HepG2 (cell line): ENCODE measurements at regions not wholly inside any gene's neighbourhood (a gene's known extent, or its start where the extent isn't known, plus 50 kb on each side); places are given as distances from the start of the nearest gene placed in this dataset.

Experiments
- ATAC-seq: fragments of 200-7000 bp; cut with Tn5 transposase; 3 replicates; pipeline ENCODE4 v1.9.1; 2020; ENCODE audit warnings: mild to moderate bottlenecking, moderate library complexity
- BruUV-seq: library from RNA; stranded (reverse); fragments of 400-500 nt; replicated peaks from 2 replicates; lab custom pipeline; 2021; lab: Mats Ljungman, UMichigan
- CTCF ChIA-PET: fragments of 300-600 bp; formaldehyde crosslinking; extraction: SDS; loops from one replicate; lab custom pipeline; 2021; ENCODE audit warnings: low total read pairs, inconsistent platforms, low intra/inter-chr PET ratio; lab: Yijun Ruan, JAX
- POLR2A ChIA-PET: fragments of 350-600 bp; sonication (Branson Sonifier 250); formaldehyde crosslinking; loops from one replicate; lab custom pipeline; 2020; ENCODE audit warnings: antibody characterized with exemption, inconsistent platforms; lab: Yijun Ruan, JAX
- DNase-seq: peaks from one replicate; pipeline ENCODE4 v3.0.0-alpha.2; 2015; ENCODE audit warnings: low spot score
- FAIRE-seq: peaks from 3 replicates; lab custom pipeline; 2011; peaks lifted over from hg19 to GRCh38; lab: Jason Lieb, UNC
- H2AFZ ChIP-seq: one replicate; pipeline ENCODE4 v1.6.1; 2011; ENCODE audit warnings: low read length, inconsistent platforms
- H3K27ac ChIP-seq: fragments of 300-600 bp; 3 replicates; pipeline ENCODE4 v1.8.0; 2011; ENCODE audit warnings: mixed run types, mild to moderate bottlenecking, mixed read lengths, low read length, inconsistent platforms; ENCODE audit not compliant: insufficient read depth; ENCODE audit errors: extremely low read length
- H3K27me3 ChIP-seq, 2 experiments: fragments of 200-600 bp in 1 of 2; 2 replicates in 1 of 2; 3 replicates in 1 of 2; pipeline versions ENCODE4 v1.6.0 to v1.8.0; 2011; ENCODE audit warnings: low read length in 2 of 2, mild to moderate bottlenecking in 2 of 2, moderate library complexity in 2 of 2, inconsistent platforms in 1 of 2; ENCODE audit not compliant: insufficient read depth in 2 of 2, control insufficient read depth in 1 of 2
- H3K36me3 ChIP-seq, 2 experiments: fragments of 200-600 bp in 1 of 2; replicated peaks in 1 of 2; 2 replicates in 1 of 2; 3 replicates in 1 of 2; pipeline versions ENCODE4 v1.5.1 to v1.8.0; 2011; ENCODE audit warnings: low read length in 2 of 2, inconsistent platforms in 1 of 2; ENCODE audit not compliant: insufficient read depth in 2 of 2, control insufficient read depth in 1 of 2
- H3K4me1 ChIP-seq: 2 replicates; pipeline ENCODE4 v1.5.1; 2012; ENCODE audit warnings: low read length, inconsistent platforms; ENCODE audit not compliant: insufficient read depth
- H3K4me2 ChIP-seq: 2 replicates; pipeline ENCODE4 v1.6.0; 2011; ENCODE audit warnings: low read depth, low read length, inconsistent platforms
- H3K4me3 ChIP-seq, 3 experiments: fragments of 200-600 bp in 1 of 3; sonication (generic), shearing (Covaris generic) in 1 of 3; replicated peaks in 1 of 3; 2 replicates each; pipeline ENCODE4 v1.5.1; 2011 to 2016; ENCODE audit warnings: low read length in 3 of 3, inconsistent platforms in 2 of 3, low read depth in 2 of 3, mild to moderate bottlenecking in 2 of 3, control low read depth in 1 of 3, mixed read lengths in 1 of 3; ENCODE audit not compliant: insufficient read depth in 1 of 3
- H3K79me2 ChIP-seq: one replicate; pipeline ENCODE4 v1.6.1; 2011; ENCODE audit warnings: low read length, inconsistent platforms; ENCODE audit not compliant: insufficient read depth
- H3K9ac ChIP-seq: 2 replicates; pipeline ENCODE4 v1.6.0; 2011; ENCODE audit warnings: mild to moderate bottlenecking, low read depth, low read length, inconsistent platforms; ENCODE audit not compliant: insufficient read depth
- H3K9me3 ChIP-seq: 2 replicates; pipeline ENCODE4 v1.5.1; 2012; ENCODE audit warnings: mild to moderate bottlenecking, low read length
- H4K20me1 ChIP-seq: 2 replicates; pipeline ENCODE4 v1.6.0; 2011; ENCODE audit warnings: inconsistent platforms, mild to moderate bottlenecking, low read length, moderate library complexity; ENCODE audit not compliant: insufficient read depth
- CENPX ChIP-seq: sonication (generic); formaldehyde crosslinking; IDR thresholded peaks from 2 replicates; pipeline ENCODE4 v1.9.0; 2021; ENCODE audit warnings: mild to moderate bottlenecking, missing genetic modification reagents, moderate library complexity
- NFE2L2 ChIP-seq: fragments of 150-350 bp; IDR thresholded peaks from 2 replicates; pipeline ENCODE4 v1.6.1; 2014; ENCODE audit warnings: low read length
- PITX1 ChIP-seq: sonication (generic); formaldehyde crosslinking; IDR thresholded peaks from 2 replicates; pipeline ENCODE4 v1.5.1; 2020; ENCODE audit warnings: mild to moderate bottlenecking, missing genetic modification reagents
- RAD51 ChIP-seq: fragments of 450-650 bp; IDR thresholded peaks from 2 replicates; pipeline ENCODE4 v1.6.1; 2016; ENCODE audit warnings: borderline replicate concordance
- SSRP1 ChIP-seq: IDR thresholded peaks from 2 replicates; pipeline ENCODE4 v1.6.1; 2016; ENCODE audit warnings: control low read depth
- TGIF2 ChIP-seq: IDR thresholded peaks from 2 replicates; pipeline ENCODE4 v1.6.1; 2016; ENCODE audit warnings: control low read depth, missing compliant biosample characterization
- ZNF33B ChIP-seq: sonication (generic); formaldehyde crosslinking; IDR thresholded peaks from 2 replicates; pipeline ENCODE4 v1.5.1; 2020; ENCODE audit warnings: mild to moderate bottlenecking, missing genetic modification reagents
- ZNF816 ChIP-seq: sonication (generic); formaldehyde crosslinking; IDR thresholded peaks from 2 replicates; pipeline ENCODE4 v1.8.0; 2022; ENCODE audit warnings: missing genetic modification reagents, mild to moderate bottlenecking, borderline replicate concordance
- WGBS: methylation state at CpG from one replicate; pipeline ENCODE4 v1.1.6; 2017; ENCODE audit warnings: low lambda C conversion rate; 5-methylcytosine and 5-hydroxymethylcytosine counted together
- in situ Hi-C: cut with HindIII; loops from 2 replicates; pipeline ENCODE4 v1.10.0; 2017; ENCODE audit warnings: low pct_unique_long_range_greater_than_20kb; ENCODE audit not compliant: extremely low pct_ligation_motif_present
- intact Hi-C: fragments of 100-400 bp; cut with micrococcal nuclease; formaldehyde crosslinking; loops from one replicate; pipeline ENCODE4 v1.10.0; 2022; ENCODE audit not compliant: unreplicated experiment
- TF ChIP-seq, protein P1 (sequence below): sonication (generic); formaldehyde crosslinking; IDR thresholded peaks from 2 replicates; pipeline ENCODE4 v1.4.0; 2020; ENCODE audit warnings: mild to moderate bottlenecking, missing genetic modification reagents
- TF ChIP-seq, protein P2 (sequence below): sonication (generic); formaldehyde crosslinking; IDR thresholded peaks from 2 replicates; pipeline ENCODE4 v1.5.0; 2020; ENCODE audit warnings: missing genetic modification reagents
- TF ChIP-seq, protein P3 (sequence below), 2 experiments: sonication (generic) in 1 of 2; formaldehyde crosslinking in 1 of 2; IDR thresholded peaks; 2 replicates each; pipeline versions ENCODE4 v1.6.1 to v1.9.0; 2014 to 2022; ENCODE audit warnings: antibody characterized with exemption in 1 of 2, borderline replicate concordance in 1 of 2, inconsistent platforms in 1 of 2, low read depth in 1 of 2, missing genetic modification reagents in 1 of 2
- TF ChIP-seq, protein P4 (sequence below): IDR thresholded peaks from 2 replicates; pipeline ENCODE4 v1.6.1; 2016; ENCODE audit warnings: mild to moderate bottlenecking, missing biosample characterization, missing genetic modification reagents
- TF ChIP-seq, protein P5 (sequence below): sonication (generic); formaldehyde crosslinking; IDR thresholded peaks from 2 replicates; pipeline ENCODE4 v1.4.0; 2020; ENCODE audit warnings: missing genetic modification reagents

DNA sequence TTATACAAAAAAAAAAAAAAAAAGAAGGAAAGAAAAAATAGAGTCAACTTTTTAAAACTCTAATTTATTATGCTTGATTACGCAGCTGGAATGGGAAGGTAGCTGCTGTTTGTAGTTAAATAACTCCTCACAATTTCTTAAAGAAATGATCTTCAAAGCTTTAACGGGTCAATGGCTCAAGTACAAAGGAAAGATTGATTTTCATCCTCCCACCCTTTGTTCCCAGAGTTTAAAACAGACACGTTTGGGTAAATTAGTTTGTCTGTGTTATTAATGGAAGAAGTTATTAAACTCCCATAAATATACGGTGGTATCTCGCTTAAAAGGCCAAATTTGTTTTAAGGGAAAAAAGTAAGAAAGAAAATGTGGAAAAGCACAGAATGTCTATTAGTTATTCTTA, 179.3 kb downstream of the EMX2 start:
- Histone ChIP-seq H3K79me2 (no peaks in the 10 kb centered on the region), H3K4me1 (no peaks in the 10 kb centered on the region), H3K27ac (no peak overlapping the region), H3K9me3 (no peaks in the 10 kb centered on the region), H4K20me1 (no peaks in the 10 kb centered on the region), H3K27me3 (no peaks in the 10 kb centered on the region; a peak in 2 of 5 replicates), H3K36me3 (no peaks in the 10 kb centered on the region), H3K9ac (no peak overlapping the region), H3K4me2 (no peak overlapping the region), H3K4me3 (no peak overlapping the region), H2AFZ (no peak overlapping the region)
- ChIA-PET CTCF (no interaction called here), POLR2A (no interaction called here)
- BruUV-seq, result no TSS peak
- ATAC-seq, result no peak
- in situ Hi-C loops, result no loop called here
- intact Hi-C loops, result no loop called here
- 43% methylated on average over 5 of the region's 5 CpGs for WGBS
- no peak for FAIRE-seq
- DNase-seq, result no peak
- no peak for TF ChIP-seq SSRP1 (CRISPR knock-in tag)
- no peak for TF ChIP-seq ZNF33B
- TF ChIP-seq PITX1 (CRISPR knock-in tag), result no peak
- no peak for TF ChIP-seq NFE2L2
- TF ChIP-seq, protein P1, sequence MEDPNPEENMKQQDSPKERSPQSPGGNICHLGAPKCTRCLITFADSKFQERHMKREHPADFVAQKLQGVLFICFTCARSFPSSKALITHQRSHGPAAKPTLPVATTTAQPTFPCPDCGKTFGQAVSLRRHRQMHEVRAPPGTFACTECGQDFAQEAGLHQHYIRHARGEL (CRISPR knock-in tag), result no peak
- TF ChIP-seq TGIF2 (CRISPR knock-in tag), result no peak
- TF ChIP-seq CENPX (CRISPR knock-in tag), result no peak
- TF ChIP-seq, protein P2, sequence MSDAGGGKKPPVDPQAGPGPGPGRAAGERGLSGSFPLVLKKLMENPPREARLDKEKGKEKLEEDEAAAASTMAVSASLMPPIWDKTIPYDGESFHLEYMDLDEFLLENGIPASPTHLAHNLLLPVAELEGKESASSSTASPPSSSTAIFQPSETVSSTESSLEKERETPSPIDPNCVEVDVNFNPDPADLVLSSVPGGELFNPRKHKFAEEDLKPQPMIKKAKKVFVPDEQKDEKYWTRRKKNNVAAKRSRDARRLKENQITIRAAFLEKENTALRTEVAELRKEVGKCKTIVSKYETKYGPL, result no peak
- TF ChIP-seq, protein P3, sequence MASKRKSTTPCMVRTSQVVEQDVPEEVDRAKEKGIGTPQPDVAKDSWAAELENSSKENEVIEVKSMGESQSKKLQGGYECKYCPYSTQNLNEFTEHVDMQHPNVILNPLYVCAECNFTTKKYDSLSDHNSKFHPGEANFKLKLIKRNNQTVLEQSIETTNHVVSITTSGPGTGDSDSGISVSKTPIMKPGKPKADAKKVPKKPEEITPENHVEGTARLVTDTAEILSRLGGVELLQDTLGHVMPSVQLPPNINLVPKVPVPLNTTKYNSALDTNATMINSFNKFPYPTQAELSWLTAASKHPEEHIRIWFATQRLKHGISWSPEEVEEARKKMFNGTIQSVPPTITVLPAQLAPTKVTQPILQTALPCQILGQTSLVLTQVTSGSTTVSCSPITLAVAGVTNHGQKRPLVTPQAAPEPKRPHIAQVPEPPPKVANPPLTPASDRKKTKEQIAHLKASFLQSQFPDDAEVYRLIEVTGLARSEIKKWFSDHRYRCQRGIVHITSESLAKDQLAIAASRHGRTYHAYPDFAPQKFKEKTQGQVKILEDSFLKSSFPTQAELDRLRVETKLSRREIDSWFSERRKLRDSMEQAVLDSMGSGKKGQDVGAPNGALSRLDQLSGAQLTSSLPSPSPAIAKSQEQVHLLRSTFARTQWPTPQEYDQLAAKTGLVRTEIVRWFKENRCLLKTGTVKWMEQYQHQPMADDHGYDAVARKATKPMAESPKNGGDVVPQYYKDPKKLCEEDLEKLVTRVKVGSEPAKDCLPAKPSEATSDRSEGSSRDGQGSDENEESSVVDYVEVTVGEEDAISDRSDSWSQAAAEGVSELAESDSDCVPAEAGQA (IDR thresholded peaks at IDR 0.05; ENCODE audit: low read depth), result no peak
- TF ChIP-seq, protein P3 (CRISPR knock-in tag; IDR thresholded peaks at IDR 0.05; ENCODE audit: borderline replicate concordance), result no peak
- no peak for TF ChIP-seq RAD51
- TF ChIP-seq ZNF816 (CRISPR knock-in tag), result no peak
- TF ChIP-seq, protein P4, sequence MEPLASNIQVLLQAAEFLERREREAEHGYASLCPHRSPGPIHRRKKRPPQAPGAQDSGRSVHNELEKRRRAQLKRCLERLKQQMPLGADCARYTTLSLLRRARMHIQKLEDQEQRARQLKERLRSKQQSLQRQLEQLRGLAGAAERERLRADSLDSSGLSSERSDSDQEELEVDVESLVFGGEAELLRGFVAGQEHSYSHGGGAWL (CRISPR knock-in tag), result no peak
- TF ChIP-seq, protein P5, sequence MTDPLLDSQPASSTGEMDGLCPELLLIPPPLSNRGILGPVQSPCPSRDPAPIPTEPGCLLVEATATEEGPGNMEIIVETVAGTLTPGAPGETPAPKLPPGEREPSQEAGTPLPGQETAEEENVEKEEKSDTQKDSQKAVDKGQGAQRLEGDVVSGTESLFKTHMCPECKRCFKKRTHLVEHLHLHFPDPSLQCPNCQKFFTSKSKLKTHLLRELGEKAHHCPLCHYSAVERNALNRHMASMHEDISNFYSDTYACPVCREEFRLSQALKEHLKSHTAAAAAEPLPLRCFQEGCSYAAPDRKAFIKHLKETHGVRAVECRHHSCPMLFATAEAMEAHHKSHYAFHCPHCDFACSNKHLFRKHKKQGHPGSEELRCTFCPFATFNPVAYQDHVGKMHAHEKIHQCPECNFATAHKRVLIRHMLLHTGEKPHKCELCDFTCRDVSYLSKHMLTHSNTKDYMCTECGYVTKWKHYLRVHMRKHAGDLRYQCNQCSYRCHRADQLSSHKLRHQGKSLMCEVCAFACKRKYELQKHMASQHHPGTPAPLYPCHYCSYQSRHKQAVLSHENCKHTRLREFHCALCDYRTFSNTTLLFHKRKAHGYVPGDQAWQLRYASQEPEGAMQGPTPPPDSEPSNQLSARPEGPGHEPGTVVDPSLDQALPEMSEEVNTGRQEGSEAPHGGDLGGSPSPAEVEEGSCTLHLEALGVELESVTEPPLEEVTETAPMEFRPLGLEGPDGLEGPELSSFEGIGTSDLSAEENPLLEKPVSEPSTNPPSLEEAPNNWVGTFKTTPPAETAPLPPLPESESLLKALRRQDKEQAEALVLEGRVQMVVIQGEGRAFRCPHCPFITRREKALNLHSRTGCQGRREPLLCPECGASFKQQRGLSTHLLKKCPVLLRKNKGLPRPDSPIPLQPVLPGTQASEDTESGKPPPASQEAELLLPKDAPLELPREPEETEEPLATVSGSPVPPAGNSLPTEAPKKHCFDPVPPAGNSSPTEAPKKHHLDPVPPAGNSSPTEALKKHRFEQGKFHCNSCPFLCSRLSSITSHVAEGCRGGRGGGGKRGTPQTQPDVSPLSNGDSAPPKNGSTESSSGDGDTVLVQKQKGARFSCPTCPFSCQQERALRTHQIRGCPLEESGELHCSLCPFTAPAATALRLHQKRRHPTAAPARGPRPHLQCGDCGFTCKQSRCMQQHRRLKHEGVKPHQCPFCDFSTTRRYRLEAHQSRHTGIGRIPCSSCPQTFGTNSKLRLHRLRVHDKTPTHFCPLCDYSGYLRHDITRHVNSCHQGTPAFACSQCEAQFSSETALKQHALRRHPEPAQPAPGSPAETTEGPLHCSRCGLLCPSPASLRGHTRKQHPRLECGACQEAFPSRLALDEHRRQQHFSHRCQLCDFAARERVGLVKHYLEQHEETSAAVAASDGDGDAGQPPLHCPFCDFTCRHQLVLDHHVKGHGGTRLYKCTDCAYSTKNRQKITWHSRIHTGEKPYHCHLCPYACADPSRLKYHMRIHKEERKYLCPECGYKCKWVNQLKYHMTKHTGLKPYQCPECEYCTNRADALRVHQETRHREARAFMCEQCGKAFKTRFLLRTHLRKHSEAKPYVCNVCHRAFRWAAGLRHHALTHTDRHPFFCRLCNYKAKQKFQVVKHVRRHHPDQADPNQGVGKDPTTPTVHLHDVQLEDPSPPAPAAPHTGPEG, result no peak
